HepG2 (cell line): ENCODE measurements at regions not wholly inside any gene's neighbourhood (a gene's known extent, or its start where the extent isn't known, plus 50 kb on each side); places are given as distances from the start of the nearest gene placed in this dataset.
A peak's percentile ranks its signal among the peaks of the same experiment; 100 is the strongest.
"Not testable (repeated sequence)": the region's sequence is repeated elsewhere in the genome, so short reads cannot be mapped to it uniquely, and the experiment has no call there.

ENCODE experiments used
- ATAC-seq: fragments of 200-7000 bp; cut with Tn5 transposase; 3 replicates; pipeline ENCODE4 v1.9.1; 2020; ENCODE audit warnings: mild to moderate bottlenecking, moderate library complexity
- BruUV-seq: library from RNA; stranded (reverse); fragments of 400-500 nt; replicated peaks from 2 replicates; lab custom pipeline; 2021; lab: Mats Ljungman, UMichigan
- CTCF ChIA-PET: fragments of 300-600 bp; formaldehyde crosslinking; extraction: SDS; loops from one replicate; lab custom pipeline; 2021; ENCODE audit warnings: low total read pairs, inconsistent platforms, low intra/inter-chr PET ratio; lab: Yijun Ruan, JAX
- POLR2A ChIA-PET: fragments of 350-600 bp; sonication (Branson Sonifier 250); formaldehyde crosslinking; loops from one replicate; lab custom pipeline; 2020; ENCODE audit warnings: antibody characterized with exemption, inconsistent platforms; lab: Yijun Ruan, JAX
- DNase-seq: peaks from one replicate; pipeline ENCODE4 v3.0.0-alpha.2; 2015; ENCODE audit warnings: low spot score
- FAIRE-seq: peaks from 3 replicates; lab custom pipeline; 2011; peaks lifted over from hg19 to GRCh38; lab: Jason Lieb, UNC
- H2AFZ ChIP-seq: one replicate; pipeline ENCODE4 v1.6.1; 2011; ENCODE audit warnings: low read length, inconsistent platforms
- H3K27ac ChIP-seq: fragments of 300-600 bp; 3 replicates; pipeline ENCODE4 v1.8.0; 2011; ENCODE audit warnings: mixed run types, mild to moderate bottlenecking, mixed read lengths, low read length, inconsistent platforms; ENCODE audit not compliant: insufficient read depth; ENCODE audit errors: extremely low read length
- H3K27me3 ChIP-seq, 2 experiments: fragments of 200-600 bp in 1 of 2; 2 replicates in 1 of 2; 3 replicates in 1 of 2; pipeline versions ENCODE4 v1.6.0 to v1.8.0; 2011; ENCODE audit warnings: low read length in 2 of 2, mild to moderate bottlenecking in 2 of 2, moderate library complexity in 2 of 2, inconsistent platforms in 1 of 2; ENCODE audit not compliant: insufficient read depth in 2 of 2, control insufficient read depth in 1 of 2
- H3K36me3 ChIP-seq, 2 experiments: fragments of 200-600 bp in 1 of 2; replicated peaks in 1 of 2; 2 replicates in 1 of 2; 3 replicates in 1 of 2; pipeline versions ENCODE4 v1.5.1 to v1.8.0; 2011; ENCODE audit warnings: low read length in 2 of 2, inconsistent platforms in 1 of 2; ENCODE audit not compliant: insufficient read depth in 2 of 2, control insufficient read depth in 1 of 2
- H3K4me1 ChIP-seq: 2 replicates; pipeline ENCODE4 v1.5.1; 2012; ENCODE audit warnings: low read length, inconsistent platforms; ENCODE audit not compliant: insufficient read depth
- H3K4me2 ChIP-seq: 2 replicates; pipeline ENCODE4 v1.6.0; 2011; ENCODE audit warnings: low read depth, low read length, inconsistent platforms
- H3K4me3 ChIP-seq, 3 experiments: fragments of 200-600 bp in 1 of 3; sonication (generic), shearing (Covaris generic) in 1 of 3; replicated peaks in 1 of 3; 2 replicates each; pipeline ENCODE4 v1.5.1; 2011 to 2016; ENCODE audit warnings: low read length in 3 of 3, inconsistent platforms in 2 of 3, low read depth in 2 of 3, mild to moderate bottlenecking in 2 of 3, control low read depth in 1 of 3, mixed read lengths in 1 of 3; ENCODE audit not compliant: insufficient read depth in 1 of 3
- H3K79me2 ChIP-seq: one replicate; pipeline ENCODE4 v1.6.1; 2011; ENCODE audit warnings: low read length, inconsistent platforms; ENCODE audit not compliant: insufficient read depth
- H3K9ac ChIP-seq: 2 replicates; pipeline ENCODE4 v1.6.0; 2011; ENCODE audit warnings: mild to moderate bottlenecking, low read depth, low read length, inconsistent platforms; ENCODE audit not compliant: insufficient read depth
- H3K9me3 ChIP-seq: 2 replicates; pipeline ENCODE4 v1.5.1; 2012; ENCODE audit warnings: mild to moderate bottlenecking, low read length
- H4K20me1 ChIP-seq: 2 replicates; pipeline ENCODE4 v1.6.0; 2011; ENCODE audit warnings: inconsistent platforms, mild to moderate bottlenecking, low read length, moderate library complexity; ENCODE audit not compliant: insufficient read depth
- CTCF ChIP-seq: sonication (generic); formaldehyde crosslinking; IDR thresholded peaks from 2 replicates; pipeline ENCODE4 v1.5.0; 2020; ENCODE audit warnings: mild to moderate bottlenecking, missing genetic modification reagents, moderate library complexity
- KDM4B ChIP-seq: sonication (generic); formaldehyde crosslinking; IDR thresholded peaks from 2 replicates; pipeline ENCODE4 v1.4.0; 2020; ENCODE audit warnings: missing genetic modification reagents
- SNRNP70 ChIP-seq: fragments of 200-400 bp; formaldehyde crosslinking; IDR thresholded peaks from 2 replicates; pipeline ENCODE4 v1.6.1; 2017; ENCODE audit warnings: mild to moderate bottlenecking, low read depth, low read length, moderate library complexity
- STAG1 ChIP-seq: sonication (generic); formaldehyde crosslinking; IDR thresholded peaks from 2 replicates; pipeline ENCODE4 v1.4.0; 2020; ENCODE audit warnings: missing genetic modification reagents
- ZBTB3 ChIP-seq: sonication (generic); formaldehyde crosslinking; IDR thresholded peaks from 2 replicates; pipeline ENCODE4 v1.4.0; 2020; ENCODE audit warnings: low read depth, mild to moderate bottlenecking, moderate library complexity, missing genetic modification reagents, borderline replicate concordance
- ZNF264 ChIP-seq: sonication (generic); formaldehyde crosslinking; IDR thresholded peaks from 2 replicates; pipeline ENCODE4 v1.4.0; 2020; ENCODE audit warnings: missing genetic modification reagents
- ZNF543 ChIP-seq: sonication (generic); formaldehyde crosslinking; IDR thresholded peaks from 2 replicates; pipeline ENCODE4 v1.4.0; 2020; ENCODE audit warnings: mild to moderate bottlenecking, missing genetic modification reagents
- ZNF792 ChIP-seq: IDR thresholded peaks from 2 replicates; pipeline ENCODE4 v1.6.1; 2016
- WGBS: methylation state at CpG from one replicate; pipeline ENCODE4 v1.1.6; 2017; ENCODE audit warnings: low lambda C conversion rate; 5-methylcytosine and 5-hydroxymethylcytosine counted together
- in situ Hi-C: cut with HindIII; loops from 2 replicates; pipeline ENCODE4 v1.10.0; 2017; ENCODE audit warnings: low pct_unique_long_range_greater_than_20kb; ENCODE audit not compliant: extremely low pct_ligation_motif_present
- intact Hi-C: fragments of 100-400 bp; cut with micrococcal nuclease; formaldehyde crosslinking; loops from one replicate; pipeline ENCODE4 v1.10.0; 2022; ENCODE audit not compliant: unreplicated experiment

- Histone ChIP-seq H3K79me2 (no peaks in the 10 kb centered on the region), H2AFZ (no peak overlapping the region), H4K20me1 (no peaks in the 10 kb centered on the region), H3K4me1 (no peaks in the 10 kb centered on the region), H3K27me3 (peaks cover 0 to 1% of the 10 kb centered on the region in 2 experiments; a peak in 1 of 5 replicates), H3K9ac (no peak overlapping the region), H3K4me2 (no peak overlapping the region), H3K27ac (no peak overlapping the region), H3K9me3 (no peaks in the 10 kb centered on the region)
- ATAC-seq: peak; percentile 31; the same call in 1 of the 3 replicates
- POLR2A ChIA-PET: no interaction called here
- WGBS: 47% methylated on average over 3 of the region's 3 CpGs
- CTCF ChIA-PET: no interaction called here
- intact Hi-C loops: no loop called here
- no peak for DNase-seq
- TF ChIP-seq ZNF543 (no peak), ZNF264 (CRISPR knock-in tag) (no peak), ZBTB3 (CRISPR knock-in tag) (no peak), STAG1 (CRISPR knock-in tag) (peak; percentile 37; the same call in 1 of the 2 replicates), ZNF792 (CRISPR knock-in tag) (no peak), KDM4B (CRISPR knock-in tag) (no peak), CTCF (CRISPR knock-in tag) (0 out of 2 replicates have a peak, but pooled peaks have one; percentile 7), SNRNP70 (no peak)
- TF ChIP-seq, all 625 proteins: peak for 2
- Histone ChIP-seq H3K4me3 (no peak overlapping the region), H3K36me3 (no peaks in the 10 kb centered on the region)
- in situ Hi-C loops: loop anchor here (10.0 kb wide), 1 partner anchor 100 kb away; the partner anchor contains the start of gene GJB2
- no TSS peak for BruUV-seq
- no peak for FAIRE-seq
These were observed 62.4 kb upstream of the GJB6 start for GRCh38 chr13:20294497-20294896.

- H3K4me3 ChIP-seq, H3K36me3 ChIP-seq, H3K9me3 ChIP-seq, BruUV-seq, ATAC-seq, H2AFZ ChIP-seq, H3K4me2 ChIP-seq, POLR2A ChIA-PET, FAIRE-seq, CTCF ChIA-PET, H4K20me1 ChIP-seq, DNase-seq, H3K79me2 ChIP-seq, H3K27me3 ChIP-seq, intact Hi-C loops, H3K9ac ChIP-seq, H3K27ac ChIP-seq: not testable (repeated sequence)
- in situ Hi-C loops: loop anchor here (10.0 kb wide), 1 partner anchor 98 kb away; the partner anchor contains the start of gene GJB2
- H3K4me1 ChIP-seq: peaks cover 20% of the 10 kb centered on the region
- WGBS: 52% methylated on average over 6 of the region's 30 CpGs
These were observed 60.2 kb upstream of the GJB6 start for GRCh38 chr13:20292301-20292700.
